GM20431 (cell line): ENCODE measurements at regions not wholly inside any gene's neighbourhood (a gene's known extent, or its start where the extent isn't known, plus 50 kb on each side); places are given as distances from the start of the nearest gene placed in this dataset.

Source experiments
- in situ Hi-C: fragments of 300-500 bp; cut with MseI, MboI; formaldehyde crosslinking; loops from one replicate; pipeline ENCODE4 v1.15.0; 2020; ENCODE audit warnings: low sequenced_read_pairs; ENCODE audit not compliant: unreplicated experiment

- in situ Hi-C loops, result no loop called here
Measured at GRCh38 chr18:45539491-45539891, 75.8 kb upstream of the SLC14A2 start.

- in situ Hi-C loops, result no loop called here
Measured at GRCh38 chr18:45540125-45540524, 75.2 kb upstream of the SLC14A2 start.

- in situ Hi-C loops, result no loop called here
Measured at GRCh38 chr18:45541421-45541820, 73.9 kb upstream of the SLC14A2 start.

GRCh38 chr18:45542043-45542442 is 73.2 kb upstream of the SLC14A2 start:
- in situ Hi-C loops, result no loop called here

GRCh38 chr18:45547910-45548309 is 67.4 kb upstream of the SLC14A2 start:
- in situ Hi-C loops, result no loop called here

GRCh38 chr18:45548614-45549013 is 66.7 kb upstream of the SLC14A2 start:
- in situ Hi-C loops, result no loop called here

GRCh38 chr18:45549290-45549689 is 66.0 kb upstream of the SLC14A2 start:
- in situ Hi-C loops, result no loop called here

- in situ Hi-C loops, result no loop called here
Measured at GRCh38 chr18:45551142-45551815, 64.0 kb upstream of the SLC14A2 start.

- in situ Hi-C loops, result no loop called here
Measured at GRCh38 chr18:45553723-45554388, 61.4 kb upstream of the SLC14A2 start.

- in situ Hi-C loops, result no loop called here
Measured at GRCh38 chr18:45554389-45554737, 60.9 kb upstream of the SLC14A2 start.

- in situ Hi-C loops, result no loop called here
Measured at GRCh38 chr18:45556222-45556621, 59.1 kb upstream of the SLC14A2 start.

- in situ Hi-C loops, result no loop called here
Measured at GRCh38 chr18:45557287-45557686, 58.0 kb upstream of the SLC14A2 start.

- in situ Hi-C loops, result no loop called here
Measured at GRCh38 chr18:45557779-45558178, 57.5 kb upstream of the SLC14A2 start.

- in situ Hi-C loops, result no loop called here
Measured at GRCh38 chr18:45559258-45559657, 56.0 kb upstream of the SLC14A2 start.

- in situ Hi-C loops, result no loop called here
Measured at GRCh38 chr18:45560870-45561269, 54.4 kb upstream of the SLC14A2 start.

- in situ Hi-C loops, result no loop called here
Measured at GRCh38 chr18:45562567-45563479, 52.5 kb upstream of the SLC14A2 start.

- in situ Hi-C loops, result no loop called here
Measured at GRCh38 chr18:45565280-45565970, 49.9 kb upstream of the SLC14A2 start.
